ENCODE measurements at regions not wholly inside any gene's neighbourhood (a gene's known extent, or its start where the extent isn't known, plus 50 kb on each side); places are given as distances from the start of the nearest gene placed in this dataset.

DNA sequence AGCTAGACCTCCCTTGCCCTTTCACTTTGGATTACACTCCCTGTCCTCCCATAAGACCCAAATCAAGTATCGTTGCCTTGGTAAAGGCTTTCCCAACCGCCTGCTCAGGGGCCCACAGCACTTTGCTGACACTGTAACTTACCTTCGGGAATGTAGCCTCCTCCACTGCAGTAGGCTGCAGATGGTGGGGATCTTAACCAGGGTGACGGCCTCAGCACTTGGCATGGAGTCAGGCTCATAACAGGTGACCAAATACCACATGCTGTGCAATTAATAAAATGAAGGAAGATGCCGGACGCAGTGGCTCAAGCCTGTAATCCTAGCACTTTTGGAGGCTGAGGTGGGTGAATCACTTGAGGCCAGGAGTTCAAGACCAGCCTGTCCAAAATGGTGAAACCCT is 88.7 kb upstream of the IRF2BP2 start:
- H3K4me3 Mint-ChIP-seq = no peak overlapping the region
- no peak for DNase-seq
- Histone ChIP-seq H3K18ac (ENCODE audit: insufficient read length, low read depth, low read length) (no peak overlapping the region), H3K4me2 (ENCODE audit: insufficient read depth, insufficient read length, low read length) (no peak overlapping the region), H3K79me1 (ENCODE audit: insufficient read depth, low read depth, low read length, poor library complexity, severe bottlenecking) (no peaks in the 10 kb centered on the region), H4K91ac (ENCODE audit: insufficient read length, low read depth, low read length) (no peak overlapping the region), H2BK15ac (ENCODE audit: low read depth, low read length) (no peak overlapping the region), H3K4ac (ENCODE audit: low read depth, low read length) (no peak overlapping the region), H3K23ac (ENCODE audit: insufficient read length, low read depth, low read length) (no peak overlapping the region), H3K4me1 (ENCODE audit: insufficient read depth, low read length) (no peaks in the 10 kb centered on the region), H2BK12ac (ENCODE audit: insufficient read length, low read depth, low read length) (no peak overlapping the region), H3K27ac (ENCODE audit: insufficient read length, low read depth, low read length) (no peak overlapping the region), H3K27me3 (ENCODE audit: insufficient read depth, low read length) (no peaks in the 10 kb centered on the region), H3T11ph (ENCODE audit: low read length) (no peak overlapping the region), H2AFZ (ENCODE audit: low read length) (no peak overlapping the region), H3K56ac (ENCODE audit: insufficient read length, low read depth, low read length) (no peak overlapping the region), H3K9ac (ENCODE audit: extremely low read depth, insufficient read length, low read length) (no peak overlapping the region), H3K79me2 (ENCODE audit: insufficient read depth, low read length) (no peaks in the 10 kb centered on the region), H4K8ac (replicated peaks; ENCODE audit: insufficient read length, low read depth, low read length) (no peak overlapping the region), H4K20me1 (ENCODE audit: control insufficient read depth, insufficient read depth, insufficient read length) (no peaks in the 10 kb centered on the region), H3K23me2 (ENCODE audit: insufficient read length, low read depth, low read length, poor library complexity, severe bottlenecking) (no peaks in the 10 kb centered on the region), H2BK20ac (ENCODE audit: low read depth, low read length, poor library complexity, severe bottlenecking) (no peak overlapping the region), H4K5ac (ENCODE audit: insufficient read length, low read depth, low read length) (no peak overlapping the region), H2AK5ac (ENCODE audit: insufficient read length, low read length) (no peak overlapping the region), H3K9me3 (ENCODE audit: control insufficient read depth, low read depth, low read length) (no peaks in the 10 kb centered on the region), H2BK120ac (ENCODE audit: low read depth, low read length, poor library complexity, severe bottlenecking) (no peak overlapping the region), H2BK5ac (ENCODE audit: insufficient read length, low read length) (no peak overlapping the region), H3K14ac (ENCODE audit: insufficient read depth, low read length) (no peak overlapping the region)
- no CpG with 5 or more reads among the region's 6 CpGs for WGBS (ENCODE audit: extremely low coverage, insufficient read length, low lambda C conversion rate)
- H3K4me1 Mint-ChIP-seq = no peaks in the 10 kb centered on the region
- H3K27me3 Mint-ChIP-seq (ENCODE audit: low read depth) = peaks cover 6% of the 10 kb centered on the region
- no peak overlapping the region; a peak in 1 of 7 replicates for H3K27ac Mint-ChIP-seq
- TF ChIP-seq, protein P1, sequence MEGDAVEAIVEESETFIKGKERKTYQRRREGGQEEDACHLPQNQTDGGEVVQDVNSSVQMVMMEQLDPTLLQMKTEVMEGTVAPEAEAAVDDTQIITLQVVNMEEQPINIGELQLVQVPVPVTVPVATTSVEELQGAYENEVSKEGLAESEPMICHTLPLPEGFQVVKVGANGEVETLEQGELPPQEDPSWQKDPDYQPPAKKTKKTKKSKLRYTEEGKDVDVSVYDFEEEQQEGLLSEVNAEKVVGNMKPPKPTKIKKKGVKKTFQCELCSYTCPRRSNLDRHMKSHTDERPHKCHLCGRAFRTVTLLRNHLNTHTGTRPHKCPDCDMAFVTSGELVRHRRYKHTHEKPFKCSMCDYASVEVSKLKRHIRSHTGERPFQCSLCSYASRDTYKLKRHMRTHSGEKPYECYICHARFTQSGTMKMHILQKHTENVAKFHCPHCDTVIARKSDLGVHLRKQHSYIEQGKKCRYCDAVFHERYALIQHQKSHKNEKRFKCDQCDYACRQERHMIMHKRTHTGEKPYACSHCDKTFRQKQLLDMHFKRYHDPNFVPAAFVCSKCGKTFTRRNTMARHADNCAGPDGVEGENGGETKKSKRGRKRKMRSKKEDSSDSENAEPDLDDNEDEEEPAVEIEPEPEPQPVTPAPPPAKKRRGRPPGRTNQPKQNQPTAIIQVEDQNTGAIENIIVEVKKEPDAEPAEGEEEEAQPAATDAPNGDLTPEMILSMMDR (conservative IDR thresholded peaks at IDR 0.05) = no peak
- H3K9me3 Mint-ChIP-seq = no peaks in the 10 kb centered on the region
- H3K36me3 Mint-ChIP-seq (ENCODE audit: insufficient read depth in 1 of 3, low read depth in 3 of 3) = no peaks in the 10 kb centered on the region

Data from H9 (cell line).